Stimulated activated CD8-positive, alpha-beta memory T cell treated with anti-CD3 and anti-CD28 coated beads, Interleukin-15, amount 100 ng/mL, for 1 hour (primary cell): ENCODE measurements at regions not wholly inside any gene's neighbourhood (a gene's known extent, or its start where the extent isn't known, plus 50 kb on each side); places are given as distances from the start of the nearest gene placed in this dataset.
A peak's percentile ranks its signal among the peaks of the same experiment; 100 is the strongest.
"Not testable (repeated sequence)": the region's sequence is repeated elsewhere in the genome, so short reads cannot be mapped to it uniquely, and the experiment has no call there.

Experiments
- DNase-seq: peaks from one replicate; pipeline ENCODE4 v3.0.0-alpha.2; 2020; ENCODE audit warnings: low read depth

- not testable (repeated sequence) for DNase-seq
Measured at GRCh38 chr17:20633268-20634059, 53.9 kb downstream of the CDRT15L2 start.

- not testable (repeated sequence) for DNase-seq
Measured at GRCh38 chr17:20640147-20640546, 60.6 kb downstream of the CDRT15L2 start.

GRCh38 chr17:20646661-20647272, 67.2 kb downstream of the CDRT15L2 start:
- DNase-seq, result peak; percentile 4

DNA sequence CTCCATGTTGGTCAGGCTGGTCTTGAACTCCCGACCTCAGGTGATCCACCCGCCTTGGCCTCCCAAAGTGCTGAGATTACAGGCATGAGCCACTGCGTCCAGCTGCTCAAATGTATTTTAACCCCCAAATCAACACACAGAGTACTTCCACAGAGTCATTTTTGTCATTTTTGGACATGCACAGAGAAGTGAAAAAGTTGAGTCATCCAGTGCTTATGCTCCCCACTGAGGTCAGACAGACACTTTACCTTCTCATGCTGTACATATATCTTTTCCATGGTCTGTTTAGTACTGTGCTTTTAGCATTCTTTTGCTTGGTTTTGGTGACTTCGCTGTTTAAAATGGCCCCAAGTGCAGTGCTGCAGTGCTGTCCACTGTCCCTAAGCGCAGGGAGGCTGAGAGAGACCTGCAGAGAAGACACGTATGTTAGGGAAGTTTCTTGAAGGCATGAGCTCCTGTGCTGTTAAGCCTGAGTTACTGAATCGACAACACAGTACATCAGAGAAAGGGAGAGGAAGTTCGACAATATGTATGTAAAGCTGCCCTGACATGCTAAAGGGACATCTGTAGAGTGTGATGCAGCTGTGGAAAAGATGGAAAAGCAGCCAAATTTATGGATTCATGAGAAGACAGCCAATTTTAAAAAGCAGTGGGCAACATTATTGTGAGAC, 69.7 kb downstream of the CDRT15L2 start:
- DNase-seq, result not testable (repeated sequence)

GRCh38 chr17:20651022-20651421, 71.5 kb downstream of the CDRT15L2 start:
- DNase-seq, result not testable (repeated sequence)

GRCh38 chr17:20651736-20652135, 72.2 kb downstream of the CDRT15L2 start:
- DNase-seq, result not testable (repeated sequence)

DNA sequence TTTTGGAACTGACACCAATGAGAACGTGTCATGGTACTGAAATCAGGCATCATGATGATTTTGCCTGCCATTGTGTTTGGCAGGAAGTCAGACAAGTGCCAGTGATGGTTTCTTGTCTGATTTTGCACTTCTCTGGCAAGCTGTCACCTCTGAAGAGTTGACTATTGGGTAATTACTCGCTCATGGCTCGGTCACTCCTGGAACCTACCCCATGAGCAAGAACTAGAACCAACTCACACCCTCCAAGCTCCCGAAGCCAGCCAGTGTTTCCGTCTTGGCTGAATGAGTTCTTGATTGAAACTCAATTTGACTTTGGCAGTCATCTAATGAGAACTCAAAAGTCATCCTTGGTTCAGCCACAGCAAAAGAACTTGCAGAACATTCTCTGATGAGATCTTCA, 73.9 kb downstream of the CDRT15L2 start:
- DNase-seq, result not testable (repeated sequence)

- DNase-seq, result not testable (repeated sequence)
Measured at GRCh38 chr17:20654114-20654513, 74.6 kb downstream of the CDRT15L2 start.

- not testable (repeated sequence) for DNase-seq
Measured at GRCh38 chr17:20654575-20654974, 75.1 kb downstream of the CDRT15L2 start.

DNA sequence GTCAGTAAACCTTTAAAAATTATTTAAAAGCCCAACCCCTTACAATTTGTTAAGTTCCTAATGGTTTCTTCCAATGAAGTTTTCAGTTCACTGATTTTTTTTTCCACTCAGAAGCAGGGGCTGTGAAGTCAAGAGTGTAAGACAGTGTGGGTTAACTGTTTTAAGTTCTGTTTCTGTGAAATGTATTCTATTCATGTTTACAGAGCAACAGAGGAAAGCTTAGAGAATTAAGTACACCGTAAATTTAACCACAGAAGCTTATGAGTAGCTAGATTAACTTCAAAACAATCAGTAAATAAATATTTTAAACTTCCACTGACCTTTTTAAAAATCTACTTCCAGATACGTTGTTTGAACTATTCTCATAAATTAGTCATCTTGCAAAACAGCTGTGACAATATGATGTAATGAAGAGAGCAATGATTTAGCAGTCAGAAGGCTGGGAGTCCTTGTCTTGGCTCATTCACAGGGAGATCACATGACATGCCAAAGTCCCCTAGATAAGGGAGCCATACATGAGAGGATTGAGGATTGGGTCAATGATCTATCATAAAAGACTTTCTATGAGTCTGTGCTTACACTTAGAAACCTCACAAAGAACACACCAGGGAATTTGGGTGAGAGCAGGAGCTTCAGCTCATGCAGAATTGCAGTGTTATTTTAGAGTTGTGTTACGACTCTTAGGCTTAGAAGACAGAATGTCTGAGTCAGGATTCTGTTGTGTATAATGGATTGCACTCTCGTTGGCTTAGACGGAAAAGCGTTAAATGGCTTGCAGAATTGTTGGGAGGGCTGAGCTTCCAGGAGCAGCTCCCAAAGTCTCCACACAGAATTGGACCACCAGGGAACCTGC, 85.8 kb downstream of the CDRT15L2 start:
- DNase-seq, result not testable (repeated sequence)

DNA sequence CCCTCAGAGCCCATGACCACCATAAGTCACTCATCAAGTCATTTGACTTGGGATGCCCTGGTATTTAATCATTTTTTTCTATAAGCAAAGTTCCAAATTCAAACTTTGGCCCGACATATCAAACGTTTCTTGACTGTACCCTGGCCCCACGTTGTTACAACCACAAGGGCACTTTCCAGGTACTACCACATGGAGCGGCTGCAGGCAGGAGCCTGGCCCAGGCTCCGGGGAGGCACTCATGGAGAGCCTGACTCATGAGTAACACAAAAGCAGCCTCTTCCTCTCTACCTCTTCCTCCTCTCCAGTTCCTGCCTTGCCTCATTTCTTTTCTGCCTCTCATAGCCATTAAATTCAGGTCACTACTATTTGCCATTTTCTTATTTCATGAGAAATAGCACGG, 87.2 kb downstream of the CDRT15L2 start:
- DNase-seq, result not testable (repeated sequence)

GRCh38 chr17:20667712-20668111, 88.2 kb downstream of the CDRT15L2 start:
- not testable (repeated sequence) for DNase-seq

GRCh38 chr17:20668316-20668715, 88.8 kb downstream of the CDRT15L2 start:
- not testable (repeated sequence) for DNase-seq

DNA sequence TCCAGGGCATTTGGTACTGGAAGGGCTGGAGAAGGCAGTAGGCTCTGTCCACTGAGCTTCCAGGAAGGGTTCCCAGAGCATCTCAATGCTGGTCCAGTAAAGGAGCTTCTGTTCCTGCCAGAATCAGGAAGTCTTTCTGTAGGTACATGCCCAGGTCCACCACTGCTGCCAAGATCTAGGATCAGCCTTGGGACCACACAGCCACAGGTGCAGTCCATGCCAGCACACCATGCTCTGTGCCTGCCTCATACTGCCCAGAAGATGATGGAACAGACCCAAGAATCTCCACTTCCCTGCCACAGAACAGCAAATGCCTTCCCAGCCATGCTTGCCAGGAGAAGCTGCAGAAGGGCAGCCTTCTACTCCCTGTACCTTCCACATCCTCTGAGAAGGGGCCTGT, 89.3 kb downstream of the CDRT15L2 start:
- not testable (repeated sequence) for DNase-seq

GRCh38 chr17:20670506-20670905, 91.0 kb downstream of the CDRT15L2 start:
- DNase-seq, result not testable (repeated sequence)

GRCh38 chr17:20674374-20674773, 94.8 kb downstream of the CDRT15L2 start:
- not testable (repeated sequence) for DNase-seq

- DNase-seq, result not testable (repeated sequence)
Measured at GRCh38 chr17:20675707-20676106, 96.2 kb downstream of the CDRT15L2 start.

DNA sequence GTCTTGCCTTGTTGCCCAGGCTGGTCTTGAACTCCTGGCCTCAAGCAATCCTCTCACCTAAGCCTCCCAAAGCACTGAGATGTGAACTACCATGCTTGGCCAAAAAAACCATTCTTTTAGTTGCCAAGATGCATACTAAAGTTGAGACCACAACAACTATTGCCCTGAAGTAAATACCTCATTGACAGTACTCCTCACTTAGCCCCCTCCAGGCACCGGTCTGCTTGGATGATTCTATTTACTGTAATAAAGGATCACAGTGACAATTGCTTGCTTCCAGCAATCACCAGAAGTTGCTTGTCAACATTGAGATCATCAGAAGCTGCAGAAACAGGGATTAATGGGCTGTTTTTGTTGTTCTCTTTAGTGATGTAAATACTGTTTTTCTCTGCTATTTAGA, 97.1 kb downstream of the CDRT15L2 start:
- not testable (repeated sequence) for DNase-seq

DNA sequence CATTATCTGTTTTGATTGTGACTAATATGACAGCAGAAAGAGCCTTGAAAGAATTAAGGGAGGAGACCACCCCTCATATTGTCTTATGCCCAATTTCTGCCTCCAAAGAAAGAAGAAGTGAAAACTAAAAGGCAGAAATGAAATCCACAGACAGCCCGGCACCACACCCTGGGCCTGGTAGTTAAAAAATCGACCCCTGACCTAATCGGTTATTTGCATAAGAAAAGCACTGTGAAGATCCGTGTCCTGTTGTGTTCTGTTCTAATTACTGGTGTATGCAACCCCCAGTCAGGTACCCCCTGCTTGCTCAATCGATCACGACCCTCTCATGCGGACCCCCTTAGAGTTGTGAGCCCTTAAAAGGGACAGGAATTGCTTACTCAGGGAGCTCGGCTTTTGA, 97.9 kb downstream of the CDRT15L2 start:
- not testable (repeated sequence) for DNase-seq

GRCh38 chr17:20678424-20678823, 98.9 kb downstream of the CDRT15L2 start:
- not testable (repeated sequence) for DNase-seq
